ENCODE measurements at regions not wholly inside any gene's neighbourhood (a gene's known extent, or its start where the extent isn't known, plus 50 kb on each side); places are given as distances from the start of the nearest gene placed in this dataset.
"Not testable (repeated sequence)": the region's sequence is repeated elsewhere in the genome, so short reads cannot be mapped to it uniquely, and the experiment has no call there.

DNA sequence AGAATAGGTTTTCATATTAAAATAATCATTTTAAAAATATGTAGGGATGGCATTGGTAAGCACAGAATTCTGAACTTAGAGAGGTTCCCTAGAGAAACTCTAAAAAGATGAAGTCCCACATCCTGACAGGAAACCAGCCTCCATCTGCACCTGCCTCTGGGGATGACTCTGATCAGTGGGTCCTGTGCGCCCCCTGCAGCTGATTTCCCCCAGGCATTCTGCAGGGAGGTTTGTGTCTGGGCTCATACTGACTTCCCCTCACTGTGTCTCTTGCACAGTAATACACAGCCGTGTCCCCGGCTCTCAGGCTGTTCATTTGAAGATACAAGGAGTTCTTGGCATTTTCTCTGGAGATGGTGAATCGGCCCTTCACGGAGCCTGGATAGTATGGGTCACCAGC is 602.9 kb downstream of the TMEM121 start:
- no peak overlapping the region for H3K27ac ChIP-seq
- TF ChIP-seq, protein P1, sequence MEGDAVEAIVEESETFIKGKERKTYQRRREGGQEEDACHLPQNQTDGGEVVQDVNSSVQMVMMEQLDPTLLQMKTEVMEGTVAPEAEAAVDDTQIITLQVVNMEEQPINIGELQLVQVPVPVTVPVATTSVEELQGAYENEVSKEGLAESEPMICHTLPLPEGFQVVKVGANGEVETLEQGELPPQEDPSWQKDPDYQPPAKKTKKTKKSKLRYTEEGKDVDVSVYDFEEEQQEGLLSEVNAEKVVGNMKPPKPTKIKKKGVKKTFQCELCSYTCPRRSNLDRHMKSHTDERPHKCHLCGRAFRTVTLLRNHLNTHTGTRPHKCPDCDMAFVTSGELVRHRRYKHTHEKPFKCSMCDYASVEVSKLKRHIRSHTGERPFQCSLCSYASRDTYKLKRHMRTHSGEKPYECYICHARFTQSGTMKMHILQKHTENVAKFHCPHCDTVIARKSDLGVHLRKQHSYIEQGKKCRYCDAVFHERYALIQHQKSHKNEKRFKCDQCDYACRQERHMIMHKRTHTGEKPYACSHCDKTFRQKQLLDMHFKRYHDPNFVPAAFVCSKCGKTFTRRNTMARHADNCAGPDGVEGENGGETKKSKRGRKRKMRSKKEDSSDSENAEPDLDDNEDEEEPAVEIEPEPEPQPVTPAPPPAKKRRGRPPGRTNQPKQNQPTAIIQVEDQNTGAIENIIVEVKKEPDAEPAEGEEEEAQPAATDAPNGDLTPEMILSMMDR (IDR thresholded peaks at IDR 0.05), result no peak
- H3K4me1 ChIP-seq, result no peaks in the 10 kb centered on the region
- intact Hi-C loops (cut with DNase I), result no loop called here
- H3K4me3 ChIP-seq, result no peak overlapping the region
- DNase-seq (ENCODE audit: low spot score in 2 of 2), result no peak
- no peaks in the 10 kb centered on the region for H3K9me3 ChIP-seq
- H3K36me3 ChIP-seq, result no peaks in the 10 kb centered on the region
- no peaks in the 10 kb centered on the region for H3K27me3 ChIP-seq

DNA sequence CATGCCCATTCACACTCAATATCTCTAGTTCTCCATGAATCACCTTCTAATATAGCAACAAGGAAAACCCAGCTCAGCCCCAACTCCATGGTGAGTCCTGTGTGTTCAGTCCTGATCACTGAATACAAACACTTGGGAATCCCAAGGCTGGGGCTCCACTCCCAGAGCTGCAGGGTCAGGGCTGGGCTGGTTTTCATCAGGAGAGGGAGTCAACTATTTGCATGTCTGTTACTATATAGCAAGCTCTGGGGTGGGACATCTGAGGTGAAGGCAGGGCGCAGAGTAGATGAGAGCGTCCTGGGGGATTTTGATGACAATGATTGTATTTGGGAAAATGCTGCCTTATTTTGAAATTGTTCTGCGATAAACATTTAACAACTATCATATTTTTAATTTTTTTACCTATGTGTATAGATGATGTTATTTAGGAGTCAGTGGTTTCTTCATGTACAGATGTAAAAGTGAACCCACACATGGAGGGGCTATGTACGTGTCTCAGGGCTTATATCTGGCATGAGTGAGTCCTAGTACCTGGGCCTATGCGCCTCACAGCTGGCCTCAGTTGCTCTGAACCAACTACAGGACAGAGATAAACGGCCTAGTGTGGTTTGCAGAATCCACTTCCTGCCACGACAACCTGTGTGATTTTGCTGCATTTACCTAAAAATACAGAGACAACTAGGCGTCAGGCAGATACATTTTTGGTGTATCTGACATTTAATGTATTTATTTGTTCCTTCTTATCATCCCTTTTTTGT is 603.7 kb downstream of the TMEM121 start:
- H3K4me3 ChIP-seq; H3K27me3 ChIP-seq; H3K4me1 ChIP-seq; H3K9me3 ChIP-seq; H3K27ac ChIP-seq; intact Hi-C loops (cut with DNase I); H3K36me3 ChIP-seq; DNase-seq (ENCODE audit: low spot score in 2 of 2): not testable (repeated sequence)

DNA sequence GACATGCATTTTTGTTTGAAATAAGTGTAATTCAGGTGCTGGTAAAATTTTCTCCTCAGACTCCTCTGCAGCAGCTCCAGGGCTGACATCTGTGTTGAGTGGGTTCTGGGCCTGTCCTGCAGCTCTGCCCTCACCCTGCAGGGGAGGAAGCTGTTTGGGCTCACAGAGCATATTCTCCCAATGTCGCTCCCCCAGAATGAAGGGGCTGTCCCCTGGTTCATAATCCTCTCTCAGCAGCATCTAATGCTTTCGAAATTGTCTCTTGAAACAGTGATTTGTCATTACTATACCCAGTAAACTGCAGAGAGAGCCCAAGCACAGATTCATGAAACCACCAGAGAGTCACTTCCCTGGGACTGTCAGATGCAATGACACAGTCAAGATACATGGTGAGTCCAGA is 606.7 kb downstream of the TMEM121 start:
- DNase-seq (ENCODE audit: low spot score in 2 of 2); H3K27me3 ChIP-seq; H3K36me3 ChIP-seq; H3K9me3 ChIP-seq; intact Hi-C loops (cut with DNase I); H3K4me3 ChIP-seq; H3K27ac ChIP-seq; H3K4me1 ChIP-seq: not testable (repeated sequence)

DNA sequence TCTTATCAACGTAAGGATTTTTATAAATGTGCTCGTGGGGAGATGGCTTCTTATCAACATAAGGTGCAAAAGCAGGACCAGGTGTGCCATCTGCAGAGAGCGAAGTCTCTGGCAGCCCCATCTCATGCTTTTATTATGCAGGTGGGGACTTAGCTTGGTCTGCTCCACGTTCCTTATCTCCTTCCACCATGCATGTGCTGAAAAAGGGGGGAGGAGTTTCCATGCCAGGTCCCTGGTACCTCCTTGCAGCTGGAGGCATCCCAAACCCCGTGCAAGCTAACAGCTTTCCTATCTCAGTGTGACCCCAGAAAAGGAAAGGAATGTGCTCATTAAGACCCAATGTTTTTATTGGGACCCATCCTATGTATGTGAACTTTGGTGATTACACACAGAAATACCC is 608.5 kb downstream of the TMEM121 start:
- no peak overlapping the region for H3K27ac ChIP-seq
- no peaks in the 10 kb centered on the region for H3K4me1 ChIP-seq
- TF ChIP-seq, protein P1 (IDR thresholded peaks at IDR 0.05), result no peak
- intact Hi-C loops (cut with DNase I), result no loop called here
- DNase-seq (ENCODE audit: low spot score in 2 of 2), result no peak
- H3K4me3 ChIP-seq, result no peak overlapping the region
- no peaks in the 10 kb centered on the region for H3K27me3 ChIP-seq
- H3K9me3 ChIP-seq, result no peaks in the 10 kb centered on the region
- H3K36me3 ChIP-seq, result no peaks in the 10 kb centered on the region

DNA sequence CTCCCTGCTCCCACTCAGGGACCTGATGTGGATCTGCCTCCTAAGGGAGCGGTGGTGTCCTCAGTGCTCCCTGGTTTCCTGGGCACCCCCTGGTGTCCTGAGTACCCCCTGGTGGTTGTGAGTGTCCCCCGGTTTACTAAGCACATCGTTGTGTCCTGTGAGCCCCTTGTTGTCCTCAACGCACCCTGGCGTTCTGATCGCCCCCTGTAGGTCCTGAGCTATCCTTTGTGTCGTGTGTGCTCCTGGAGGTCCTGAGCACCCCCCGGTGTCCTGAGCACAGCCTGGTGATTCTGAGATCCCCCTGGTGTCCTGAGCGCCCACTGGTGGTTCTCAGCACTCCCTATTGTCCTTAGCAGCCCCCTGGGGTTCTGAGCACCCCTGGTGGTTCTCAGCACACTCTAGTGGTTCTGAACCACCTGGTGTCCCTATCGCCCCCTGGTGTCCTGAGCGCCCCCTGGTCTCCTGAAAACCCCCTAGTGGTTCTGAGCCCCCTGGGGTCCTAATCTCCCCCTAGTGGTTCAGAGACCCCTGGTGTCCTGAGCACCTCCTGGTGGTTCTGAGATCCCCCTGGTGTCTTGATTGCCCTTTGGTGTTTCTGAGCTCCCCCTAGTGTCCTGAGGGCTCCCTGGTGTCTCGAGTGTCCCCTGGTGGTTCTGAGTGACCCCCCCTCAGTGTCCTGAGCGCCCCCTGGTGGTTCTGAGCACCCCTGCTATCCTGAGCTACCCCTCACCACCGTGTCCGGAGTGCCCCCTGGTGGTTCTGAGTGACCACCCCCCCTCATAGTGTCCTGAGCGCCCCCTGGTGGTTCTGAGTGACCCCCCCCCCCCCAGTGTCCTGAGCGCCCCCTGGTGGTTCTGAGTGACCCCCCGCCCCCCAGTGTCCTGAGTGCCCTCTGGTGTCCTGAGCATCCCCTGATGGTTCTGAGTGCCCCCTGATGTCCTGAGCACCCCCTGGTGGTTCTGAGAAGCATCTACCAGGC is 615.1 kb downstream of the TMEM121 start:
- Histone ChIP-seq H3K27ac (no peak overlapping the region), H3K9me3 (no peaks in the 10 kb centered on the region), H3K4me1 (no peaks in the 10 kb centered on the region), H3K4me3 (no peak overlapping the region), H3K27me3 (no peaks in the 10 kb centered on the region), H3K36me3 (no peaks in the 10 kb centered on the region)
- intact Hi-C loops (cut with DNase I), result no loop called here
- no peak for DNase-seq (ENCODE audit: low spot score in 2 of 2)
- TF ChIP-seq, protein P1 (IDR thresholded peaks at IDR 0.05), result no peak

DNA sequence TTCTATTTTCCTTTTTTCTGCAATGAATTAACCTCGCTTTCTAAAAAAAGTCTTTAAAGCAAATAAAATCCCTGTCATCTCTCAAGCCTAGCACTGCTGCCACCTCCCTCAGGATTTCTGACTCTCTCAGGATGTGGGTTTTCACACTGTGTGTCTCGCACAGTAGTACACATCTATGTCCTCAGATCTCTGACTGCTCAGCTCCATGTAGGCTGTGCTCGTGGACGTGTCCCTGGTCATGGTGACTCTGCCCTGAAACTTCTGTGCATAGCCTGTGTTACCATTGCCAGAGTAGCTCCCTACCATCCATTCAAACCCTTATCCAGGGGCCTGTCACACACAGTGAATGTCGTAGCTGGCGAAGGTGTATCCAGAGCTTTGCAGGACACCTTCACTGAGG is 619.3 kb downstream of the TMEM121 start:
- H3K36me3 ChIP-seq; H3K4me1 ChIP-seq; DNase-seq (ENCODE audit: low spot score in 2 of 2); H3K4me3 ChIP-seq; H3K27ac ChIP-seq; H3K27me3 ChIP-seq; intact Hi-C loops (cut with DNase I); H3K9me3 ChIP-seq: not testable (repeated sequence)

DNA sequence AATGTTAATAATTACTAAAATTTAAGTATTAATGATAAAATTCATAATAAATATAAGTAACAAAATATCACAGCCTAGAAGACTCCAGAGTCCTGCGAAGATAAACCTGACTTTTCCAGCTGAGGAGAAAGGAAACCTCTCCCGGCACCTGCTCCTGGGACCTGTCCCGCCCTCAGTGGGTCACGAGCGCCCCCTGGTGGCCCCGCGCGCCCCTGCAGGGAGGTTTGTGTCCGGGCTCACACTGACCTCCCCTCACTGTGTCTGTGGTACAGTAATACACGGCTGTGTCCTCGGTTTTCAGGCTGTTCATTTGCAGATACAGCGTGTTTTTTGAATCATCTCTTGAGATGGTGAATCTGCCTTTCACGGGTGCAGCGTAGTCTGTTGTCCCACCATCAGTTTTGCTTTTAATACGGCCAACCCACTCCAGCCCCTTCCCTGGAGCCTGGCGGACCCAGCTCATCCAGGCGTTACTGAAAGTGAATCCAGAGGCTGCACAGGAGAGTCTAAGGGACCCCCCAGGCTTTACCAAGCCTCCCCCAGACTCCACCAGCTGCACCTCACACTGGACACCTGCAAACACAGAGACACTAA is 627.1 kb downstream of the TMEM121 start:
- H3K9me3 ChIP-seq; H3K27ac ChIP-seq; H3K4me3 ChIP-seq; H3K27me3 ChIP-seq; H3K36me3 ChIP-seq; H3K4me1 ChIP-seq; intact Hi-C loops (cut with DNase I): not testable (repeated sequence)
- DNase-seq (ENCODE audit: low spot score in 2 of 2), result peak in 1 of 2 donors; percentile 71
- TF ChIP-seq, protein P1 (IDR thresholded peaks at IDR 0.05), result peak; percentile 36 to 80 (median 68)

Data from ascending aorta (tissue), 2 donors.